ENCODE measurements at regions not wholly inside any gene's neighbourhood (a gene's known extent, or its start where the extent isn't known, plus 50 kb on each side); places are given as distances from the start of the nearest gene placed in this dataset.

DNA sequence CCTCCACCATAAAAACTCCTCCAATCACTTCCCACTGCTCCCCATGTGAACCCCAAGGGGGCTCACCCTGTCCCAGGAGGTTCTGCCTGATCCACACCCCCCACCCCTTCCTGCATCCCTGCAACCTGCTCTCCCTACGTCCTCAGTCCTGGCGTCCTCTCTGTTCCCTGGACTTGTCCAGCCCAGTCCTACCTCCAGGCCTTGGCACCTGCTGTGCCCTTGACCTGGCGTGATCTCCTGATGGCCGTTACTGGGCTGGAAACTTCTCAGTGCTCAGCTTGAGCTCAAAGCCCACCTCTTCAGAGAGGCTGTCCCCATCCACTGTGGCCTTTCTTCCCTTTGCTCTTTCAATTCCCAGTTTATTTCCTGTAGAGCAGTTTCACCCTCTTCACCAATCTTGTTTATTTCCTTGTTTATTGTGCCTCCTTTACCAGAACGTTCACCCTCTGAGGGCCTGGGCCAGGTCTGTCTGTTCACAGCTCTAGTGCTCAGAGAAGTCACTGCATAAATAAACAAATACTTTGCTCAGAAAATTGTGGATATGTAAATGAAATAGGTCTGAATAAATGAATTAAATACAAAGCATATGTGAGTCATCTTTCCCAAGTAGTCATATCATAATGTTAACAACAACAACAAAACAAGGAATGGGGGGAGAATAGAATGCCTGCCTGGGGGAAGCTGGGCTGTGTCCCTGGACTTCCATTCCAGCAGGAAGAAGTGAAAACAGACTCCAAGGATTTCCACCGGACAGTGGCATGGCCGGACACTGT, 175.7 kb upstream of the SULF2 start:
- TF ChIP-seq POLR2A (IDR thresholded peaks at IDR 0.05) = no peak
- TF ChIP-seq, protein P1, sequence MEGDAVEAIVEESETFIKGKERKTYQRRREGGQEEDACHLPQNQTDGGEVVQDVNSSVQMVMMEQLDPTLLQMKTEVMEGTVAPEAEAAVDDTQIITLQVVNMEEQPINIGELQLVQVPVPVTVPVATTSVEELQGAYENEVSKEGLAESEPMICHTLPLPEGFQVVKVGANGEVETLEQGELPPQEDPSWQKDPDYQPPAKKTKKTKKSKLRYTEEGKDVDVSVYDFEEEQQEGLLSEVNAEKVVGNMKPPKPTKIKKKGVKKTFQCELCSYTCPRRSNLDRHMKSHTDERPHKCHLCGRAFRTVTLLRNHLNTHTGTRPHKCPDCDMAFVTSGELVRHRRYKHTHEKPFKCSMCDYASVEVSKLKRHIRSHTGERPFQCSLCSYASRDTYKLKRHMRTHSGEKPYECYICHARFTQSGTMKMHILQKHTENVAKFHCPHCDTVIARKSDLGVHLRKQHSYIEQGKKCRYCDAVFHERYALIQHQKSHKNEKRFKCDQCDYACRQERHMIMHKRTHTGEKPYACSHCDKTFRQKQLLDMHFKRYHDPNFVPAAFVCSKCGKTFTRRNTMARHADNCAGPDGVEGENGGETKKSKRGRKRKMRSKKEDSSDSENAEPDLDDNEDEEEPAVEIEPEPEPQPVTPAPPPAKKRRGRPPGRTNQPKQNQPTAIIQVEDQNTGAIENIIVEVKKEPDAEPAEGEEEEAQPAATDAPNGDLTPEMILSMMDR (IDR thresholded peaks at IDR 0.05) = no peak

Measured in right lobe of liver (tissue), 4 donors.